ENCODE measurements at regions not wholly inside any gene's neighbourhood (a gene's known extent, or its start where the extent isn't known, plus 50 kb on each side); places are given as distances from the start of the nearest gene placed in this dataset.

GRCh38 chr16:66083171-66083570 is 283.3 kb upstream of the CDH5 start:
- TF ChIP-seq EP300 (IDR thresholded peaks at IDR 0.05) (no peak), CTCF (IDR thresholded peaks at IDR 0.05) (no peak)
